ENCODE measurements at regions not wholly inside any gene's neighbourhood (a gene's known extent, or its start where the extent isn't known, plus 50 kb on each side); places are given as distances from the start of the nearest gene placed in this dataset.

- DNase-seq (ENCODE audit: low spot score in 2 of 2) (no peak), ATAC-seq (ENCODE audit: low read depth) (no peak)
- peaks cover 5% of the 10 kb centered on the region for H3K27me3 Mint-ChIP-seq
Measured at GRCh38 chr1:229752679-229753078, 126.6 kb downstream of the URB2 start.

GRCh38 chr1:229753764-229754551, 127.9 kb downstream of the URB2 start:
- DNase-seq (ENCODE audit: low spot score in 2 of 2) (no peak), ATAC-seq (ENCODE audit: low read depth) (peak; percentile 54)
- peaks cover under 1% of the 10 kb centered on the region for H3K27me3 Mint-ChIP-seq
- H3K9me3 Mint-ChIP-seq, result peaks cover 3% of the 10 kb centered on the region
- H3K4me1 Mint-ChIP-seq, result peaks cover 8% of the 10 kb centered on the region
- peaks cover under 1% of the 10 kb centered on the region for H3K36me3 Mint-ChIP-seq
- peak overlapping the region; percentile 48 for H3K4me3 Mint-ChIP-seq
- H3K27ac Mint-ChIP-seq, result no peak overlapping the region

More at GRCh38 chr1:229752679-229753078, 126.6 kb downstream of the URB2 start:
- Mint-ChIP-seq H3K4me1 (peaks cover 8% of the 10 kb centered on the region), H3K4me3 (no peak overlapping the region), H3K27ac (no peak overlapping the region), H3K36me3 (peaks cover 3% of the 10 kb centered on the region), H3K9me3 (peaks cover 3% of the 10 kb centered on the region)

GRCh38 chr1:229756666-229757065, 130.6 kb downstream of the URB2 start:
- H3K4me3 Mint-ChIP-seq, result no peak overlapping the region
- H3K27ac Mint-ChIP-seq, result no peak overlapping the region
- no peaks in the 10 kb centered on the region for H3K36me3 Mint-ChIP-seq
- ATAC-seq (ENCODE audit: low read depth) (no peak), DNase-seq (ENCODE audit: low spot score in 2 of 2) (no peak)
- H3K9me3 Mint-ChIP-seq, result peaks cover 3% of the 10 kb centered on the region
- no peaks in the 10 kb centered on the region for H3K27me3 Mint-ChIP-seq
- peaks cover 8% of the 10 kb centered on the region for H3K4me1 Mint-ChIP-seq

- DNase-seq (ENCODE audit: low spot score in 2 of 2), result no peak
- ATAC-seq (ENCODE audit: low read depth), result no peak
- peaks cover 8% of the 10 kb centered on the region for H3K4me1 Mint-ChIP-seq
Measured at GRCh38 chr1:229757226-229757625, 131.2 kb downstream of the URB2 start.

GRCh38 chr1:229758101-229759036, 132.3 kb downstream of the URB2 start:
- no peak overlapping the region for H3K4me3 Mint-ChIP-seq
- no peaks in the 10 kb centered on the region for H3K36me3 Mint-ChIP-seq
- H3K27ac Mint-ChIP-seq, result no peak overlapping the region
- H3K9me3 Mint-ChIP-seq, result peaks cover 3% of the 10 kb centered on the region
- H3K27me3 Mint-ChIP-seq, result no peaks in the 10 kb centered on the region
- no peak for ATAC-seq (ENCODE audit: low read depth)
- DNase-seq (ENCODE audit: low spot score in 2 of 2), result no peak
- peaks cover 8% of the 10 kb centered on the region for H3K4me1 Mint-ChIP-seq

More at GRCh38 chr1:229757226-229757625, 131.2 kb downstream of the URB2 start:
- Mint-ChIP-seq H3K27me3 (no peaks in the 10 kb centered on the region), H3K9me3 (peaks cover 3% of the 10 kb centered on the region), H3K27ac (no peak overlapping the region), H3K4me3 (no peak overlapping the region), H3K36me3 (no peaks in the 10 kb centered on the region)

- H3K4me3 Mint-ChIP-seq, result no peak overlapping the region
- DNase-seq (ENCODE audit: low spot score in 2 of 2) (no peak), ATAC-seq (ENCODE audit: low read depth) (no peak)
- H3K4me1 Mint-ChIP-seq, result peaks cover 5% of the 10 kb centered on the region
- no peaks in the 10 kb centered on the region for H3K36me3 Mint-ChIP-seq
- H3K27ac Mint-ChIP-seq, result no peak overlapping the region
- H3K27me3 Mint-ChIP-seq, result no peaks in the 10 kb centered on the region
- H3K9me3 Mint-ChIP-seq, result peaks cover 3% of the 10 kb centered on the region
Measured at GRCh38 chr1:229759037-229759435, 133.0 kb downstream of the URB2 start.

- no peaks in the 10 kb centered on the region for H3K4me1 Mint-ChIP-seq
- H3K27ac Mint-ChIP-seq, result no peak overlapping the region
- H3K36me3 Mint-ChIP-seq, result no peaks in the 10 kb centered on the region
- no peak for ATAC-seq (ENCODE audit: low read depth)
- H3K4me3 Mint-ChIP-seq, result no peak overlapping the region
- H3K9me3 Mint-ChIP-seq, result peaks cover 3% of the 10 kb centered on the region
- no peak for DNase-seq (ENCODE audit: low spot score in 2 of 2)
- H3K27me3 Mint-ChIP-seq, result no peaks in the 10 kb centered on the region
Measured at GRCh38 chr1:229759586-229759985, 133.5 kb downstream of the URB2 start.

GRCh38 chr1:229760478-229760996, 134.5 kb downstream of the URB2 start:
- Mint-ChIP-seq H3K36me3 (no peaks in the 10 kb centered on the region), H3K4me3 (no peak overlapping the region), H3K27me3 (no peaks in the 10 kb centered on the region), H3K9me3 (peaks cover 5% of the 10 kb centered on the region), H3K4me1 (no peaks in the 10 kb centered on the region), H3K27ac (no peak overlapping the region)
- DNase-seq (ENCODE audit: low spot score in 2 of 2) (no peak), ATAC-seq (ENCODE audit: low read depth) (no peak)

GRCh38 chr1:229762891-229763290, 136.8 kb downstream of the URB2 start:
- H3K4me3 Mint-ChIP-seq, result no peak overlapping the region
- peaks cover 1% of the 10 kb centered on the region for H3K9me3 Mint-ChIP-seq
- H3K36me3 Mint-ChIP-seq, result no peaks in the 10 kb centered on the region
- ATAC-seq (ENCODE audit: low read depth), result no peak
- H3K4me1 Mint-ChIP-seq, result no peaks in the 10 kb centered on the region
- no peak for DNase-seq (ENCODE audit: low spot score in 2 of 2)
- H3K27me3 Mint-ChIP-seq, result no peaks in the 10 kb centered on the region
- H3K27ac Mint-ChIP-seq, result no peak overlapping the region

- H3K4me1 Mint-ChIP-seq, result no peaks in the 10 kb centered on the region
- DNase-seq (ENCODE audit: low spot score in 2 of 2) (no peak), ATAC-seq (ENCODE audit: low read depth) (no peak)
- no peak overlapping the region for H3K4me3 Mint-ChIP-seq
- H3K27me3 Mint-ChIP-seq, result peaks cover 17% of the 10 kb centered on the region
- H3K9me3 Mint-ChIP-seq, result peaks cover 1% of the 10 kb centered on the region
- peaks cover 2% of the 10 kb centered on the region for H3K36me3 Mint-ChIP-seq
- H3K27ac Mint-ChIP-seq, result no peak overlapping the region
Measured at GRCh38 chr1:229768232-229768631, 142.2 kb downstream of the URB2 start.

GRCh38 chr1:229769006-229769405, 143.0 kb downstream of the URB2 start:
- H3K4me3 Mint-ChIP-seq, result no peak overlapping the region
- peaks cover 17% of the 10 kb centered on the region for H3K27me3 Mint-ChIP-seq
- H3K9me3 Mint-ChIP-seq, result peaks cover 1% of the 10 kb centered on the region
- no peak overlapping the region for H3K27ac Mint-ChIP-seq
- DNase-seq (ENCODE audit: low spot score in 2 of 2), result no peak
- peaks cover 5% of the 10 kb centered on the region for H3K4me1 Mint-ChIP-seq
- no peak for ATAC-seq (ENCODE audit: low read depth)
- H3K36me3 Mint-ChIP-seq, result peaks cover 2% of the 10 kb centered on the region

GRCh38 chr1:229769809-229770208, 143.8 kb downstream of the URB2 start:
- ATAC-seq (ENCODE audit: low read depth), result no peak
- Mint-ChIP-seq H3K27ac (no peak overlapping the region), H3K36me3 (peaks cover 2% of the 10 kb centered on the region), H3K27me3 (peaks cover 17% of the 10 kb centered on the region), H3K4me3 (no peak overlapping the region), H3K4me1 (peaks cover 5% of the 10 kb centered on the region), H3K9me3 (peaks cover 1% of the 10 kb centered on the region)
- no peak for DNase-seq (ENCODE audit: low spot score in 2 of 2)

GRCh38 chr1:229778794-229779193, 152.7 kb downstream of the URB2 start:
- no peak overlapping the region for H3K4me3 Mint-ChIP-seq
- ATAC-seq (ENCODE audit: low read depth) (no peak), DNase-seq (ENCODE audit: low spot score in 2 of 2) (no peak)
- H3K9me3 Mint-ChIP-seq, result no peaks in the 10 kb centered on the region
- no peak overlapping the region for H3K27ac Mint-ChIP-seq
- peaks cover 3% of the 10 kb centered on the region for H3K27me3 Mint-ChIP-seq
- H3K4me1 Mint-ChIP-seq, result peaks cover 2% of the 10 kb centered on the region
- no peaks in the 10 kb centered on the region for H3K36me3 Mint-ChIP-seq

GRCh38 chr1:229781453-229781852, 155.4 kb downstream of the URB2 start:
- no peaks in the 10 kb centered on the region for H3K9me3 Mint-ChIP-seq
- peaks cover 6% of the 10 kb centered on the region for H3K27me3 Mint-ChIP-seq
- H3K36me3 Mint-ChIP-seq, result no peaks in the 10 kb centered on the region
- no peak overlapping the region for H3K27ac Mint-ChIP-seq
- ATAC-seq (ENCODE audit: low read depth) (no peak), DNase-seq (ENCODE audit: low spot score in 2 of 2) (no peak)
- H3K4me3 Mint-ChIP-seq, result no peak overlapping the region
- no peaks in the 10 kb centered on the region for H3K4me1 Mint-ChIP-seq
